HG03558 (cell line): ENCODE measurements at regions not wholly inside any gene's neighbourhood (a gene's known extent, or its start where the extent isn't known, plus 50 kb on each side); places are given as distances from the start of the nearest gene placed in this dataset.
"Not testable (repeated sequence)": the region's sequence is repeated elsewhere in the genome, so short reads cannot be mapped to it uniquely, and the experiment has no call there.

Experiments used
- ATAC-seq: cut with Tn5 transposase; IDR thresholded peaks from one replicate; pipeline ENCODE4 v1.9.1; 2021; ENCODE audit warnings: moderate number of reproducible peaks; ENCODE audit not compliant: unreplicated experiment; ENCODE audit errors: extremely low read depth

GRCh38 chr5:130652176-130652575, 512.9 kb downstream of the HINT1 start:
- ATAC-seq = no peak

DNA sequence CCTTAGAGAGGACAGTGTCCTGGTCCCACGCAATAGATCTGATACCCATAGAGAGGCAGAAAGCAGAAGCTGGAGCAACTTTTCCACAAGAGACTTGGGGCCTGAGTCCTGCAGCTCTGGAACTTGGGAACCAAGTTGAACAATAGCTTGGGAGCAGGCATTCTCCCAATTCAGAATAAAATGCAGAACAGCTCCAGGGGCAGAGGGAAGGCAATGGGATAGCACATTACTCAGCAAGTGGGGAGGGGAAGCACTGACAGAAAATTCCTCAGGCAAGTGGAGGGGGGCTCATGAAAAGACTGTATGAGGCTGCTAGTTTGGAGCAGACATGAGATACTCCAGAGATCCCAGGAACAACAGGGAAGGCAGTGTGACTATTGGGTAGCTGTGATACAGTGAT, 513.6 kb downstream of the HINT1 start:
- no peak for ATAC-seq

- no peak for ATAC-seq
Measured at GRCh38 chr5:130643321-130643720, 521.7 kb downstream of the HINT1 start.

DNA sequence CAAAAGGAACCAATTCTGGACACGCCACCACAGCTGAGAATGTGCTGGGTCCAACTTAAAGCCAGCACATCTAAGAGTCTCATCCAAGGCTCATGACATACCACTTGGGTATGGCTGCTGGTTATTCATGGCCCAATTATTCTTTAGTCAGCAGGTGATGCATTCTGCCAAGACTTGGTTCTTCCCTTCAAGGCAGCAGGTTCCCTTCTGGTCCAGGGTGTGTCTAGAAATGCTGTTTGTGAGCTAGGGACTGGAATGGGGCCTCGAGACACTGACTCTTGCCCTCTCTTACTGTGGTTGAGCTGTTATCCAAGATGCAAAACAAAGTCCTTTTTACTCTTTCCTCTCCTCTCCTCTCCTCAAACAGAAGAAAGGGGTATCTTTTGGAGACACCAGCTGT, 522.6 kb downstream of the HINT1 start:
- ATAC-seq = no peak

DNA sequence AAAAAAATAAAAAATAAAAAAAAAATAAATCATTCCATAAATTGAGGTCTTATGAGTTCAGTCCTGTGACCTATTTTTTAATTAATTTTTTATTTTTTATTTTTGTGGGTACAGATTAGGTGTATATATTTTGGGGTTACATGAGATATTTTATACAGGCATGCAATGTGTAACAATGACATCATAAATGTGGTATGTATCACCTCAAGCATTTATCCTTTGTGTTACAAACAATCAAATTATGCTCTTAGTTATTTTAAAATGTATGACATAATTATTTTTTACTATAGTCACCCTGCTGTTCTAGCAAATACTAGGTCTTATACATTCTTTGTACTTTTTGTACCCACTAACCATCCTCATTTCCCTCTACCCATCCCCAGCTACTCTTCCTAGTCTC, 537.9 kb downstream of the HINT1 start:
- no peak for ATAC-seq

GRCh38 chr5:130624805-130625204, 540.3 kb downstream of the HINT1 start:
- no peak for ATAC-seq

GRCh38 chr5:130616161-130616560, 548.9 kb downstream of the HINT1 start:
- ATAC-seq = no peak

DNA sequence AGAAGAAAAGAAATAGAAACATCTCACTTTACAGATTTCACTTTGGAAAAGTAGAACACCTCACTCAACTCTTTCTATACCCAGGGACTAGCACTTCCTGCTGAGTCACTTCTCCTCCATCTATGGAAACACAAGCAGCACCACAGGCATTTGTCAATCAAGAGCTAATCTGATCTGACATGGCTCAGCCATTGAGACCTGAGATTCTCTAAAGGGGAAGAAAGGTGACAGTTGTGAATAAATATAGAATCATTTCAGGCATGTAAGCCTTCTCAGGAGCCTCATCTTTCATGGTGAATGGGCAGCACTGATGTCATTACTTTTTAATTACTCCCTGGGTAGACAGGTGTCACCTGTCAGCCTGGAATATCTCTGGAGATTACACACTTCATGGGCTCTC, 559.8 kb downstream of the HINT1 start:
- ATAC-seq = no peak

DNA sequence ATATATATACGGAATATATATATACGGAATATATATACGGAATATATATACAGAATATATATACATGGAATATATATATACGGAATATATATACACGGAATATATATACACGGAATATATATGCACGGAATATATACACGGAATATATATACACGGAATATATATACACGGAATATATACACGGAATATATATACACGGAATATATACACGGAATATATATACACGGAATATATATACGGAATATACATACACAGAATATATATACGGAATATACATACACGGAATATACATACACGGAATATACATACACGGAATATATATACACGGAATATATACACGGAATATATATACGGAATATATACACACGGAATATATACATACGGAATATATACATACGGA, 568.4 kb downstream of the HINT1 start:
- not testable (repeated sequence) for ATAC-seq

DNA sequence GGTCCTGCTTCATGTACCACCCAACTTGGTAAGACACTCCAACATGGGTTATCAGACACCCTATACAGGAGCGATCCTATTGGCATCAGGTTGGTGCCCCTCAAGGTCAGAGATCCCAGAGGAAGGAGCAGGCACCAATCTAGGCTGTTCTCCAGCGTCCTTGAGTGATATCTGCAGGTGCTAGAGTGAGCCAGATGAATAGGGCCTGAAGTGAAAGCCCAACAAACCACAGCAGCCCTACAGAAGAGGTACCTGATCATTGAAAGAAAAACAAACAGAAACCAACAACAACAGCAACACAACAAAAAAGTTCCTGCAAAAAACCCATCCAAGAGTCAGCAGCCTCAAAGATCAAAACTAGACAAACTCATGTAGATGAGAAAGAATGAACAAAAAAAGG, 584.8 kb downstream of the HINT1 start:
- no peak for ATAC-seq

DNA sequence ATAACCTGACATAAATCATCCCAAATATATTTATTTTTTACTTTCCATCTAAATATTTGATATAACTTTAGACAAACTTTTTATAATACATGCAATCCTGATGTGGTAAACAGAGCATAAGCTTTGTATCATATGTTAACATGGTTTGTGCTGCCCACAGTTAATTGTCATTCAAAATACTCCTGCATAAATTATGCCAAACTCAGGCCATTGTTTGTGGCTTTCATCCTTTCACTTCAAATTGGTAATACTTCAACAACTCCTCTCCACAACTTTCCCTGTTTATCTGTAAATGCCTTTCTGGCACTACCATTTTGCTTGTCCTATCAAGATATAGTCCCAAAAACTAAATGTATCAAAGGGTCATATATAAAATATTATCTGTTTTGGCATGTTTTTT, 586.7 kb downstream of the HINT1 start:
- ATAC-seq = no peak

DNA sequence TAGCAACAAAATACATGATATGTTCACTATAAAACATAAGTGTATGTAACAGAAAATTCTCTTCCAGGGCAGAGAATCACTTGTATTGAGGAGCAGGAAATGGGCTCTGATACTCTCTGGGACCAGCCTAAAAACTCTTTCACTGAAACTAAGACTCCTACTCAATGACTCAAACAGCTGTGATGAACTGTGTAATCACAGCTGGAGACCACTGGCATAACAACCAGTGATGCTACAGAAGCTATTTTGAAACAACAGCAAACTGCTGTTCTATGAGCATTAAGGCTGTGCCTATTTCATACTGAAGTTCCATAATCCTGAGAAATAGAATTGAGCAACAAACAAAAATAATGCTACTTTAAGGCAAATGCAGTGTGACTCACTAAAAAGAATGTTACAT, 594.0 kb downstream of the HINT1 start:
- ATAC-seq = no peak

DNA sequence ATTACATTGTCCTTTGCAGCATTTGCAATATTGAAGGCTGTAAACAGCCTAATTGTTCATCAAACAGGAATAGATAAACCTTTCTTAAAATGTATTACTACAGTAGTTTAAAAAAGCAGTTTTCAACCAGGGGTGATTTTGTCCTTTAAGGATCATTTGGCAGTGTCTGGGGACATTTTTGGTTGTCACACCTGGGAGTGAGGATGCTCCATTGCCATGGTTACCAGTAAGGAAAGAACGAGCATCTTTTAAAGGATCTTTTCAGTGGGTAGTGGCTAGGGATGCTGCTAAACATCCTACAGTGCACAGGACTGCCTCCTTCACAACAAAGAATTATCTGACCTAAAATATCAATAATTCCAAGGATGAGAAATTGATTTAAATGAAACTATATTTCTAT, 596.3 kb downstream of the HINT1 start:
- ATAC-seq = no peak

- ATAC-seq = no peak
Measured at GRCh38 chr5:130555429-130555828, 609.6 kb downstream of the HINT1 start.

DNA sequence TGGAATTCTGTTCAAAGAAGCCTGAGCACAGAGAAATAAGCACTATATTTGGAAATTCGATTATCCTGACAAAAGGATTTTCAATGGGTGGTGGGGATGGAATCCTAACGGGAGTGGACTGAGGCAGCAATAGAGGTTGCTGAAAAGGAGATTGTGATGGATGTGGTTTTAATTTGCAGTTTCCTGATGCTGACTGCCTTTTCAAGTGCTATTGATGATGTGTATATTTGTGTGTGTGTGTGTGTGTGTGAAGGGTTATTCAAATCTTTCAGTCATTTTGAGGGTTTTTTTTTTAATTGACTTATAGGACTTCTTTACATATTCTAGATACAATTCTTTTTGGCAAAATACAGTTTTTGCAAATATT, 614.5 kb downstream of the HINT1 start:
- ATAC-seq = no peak

DNA sequence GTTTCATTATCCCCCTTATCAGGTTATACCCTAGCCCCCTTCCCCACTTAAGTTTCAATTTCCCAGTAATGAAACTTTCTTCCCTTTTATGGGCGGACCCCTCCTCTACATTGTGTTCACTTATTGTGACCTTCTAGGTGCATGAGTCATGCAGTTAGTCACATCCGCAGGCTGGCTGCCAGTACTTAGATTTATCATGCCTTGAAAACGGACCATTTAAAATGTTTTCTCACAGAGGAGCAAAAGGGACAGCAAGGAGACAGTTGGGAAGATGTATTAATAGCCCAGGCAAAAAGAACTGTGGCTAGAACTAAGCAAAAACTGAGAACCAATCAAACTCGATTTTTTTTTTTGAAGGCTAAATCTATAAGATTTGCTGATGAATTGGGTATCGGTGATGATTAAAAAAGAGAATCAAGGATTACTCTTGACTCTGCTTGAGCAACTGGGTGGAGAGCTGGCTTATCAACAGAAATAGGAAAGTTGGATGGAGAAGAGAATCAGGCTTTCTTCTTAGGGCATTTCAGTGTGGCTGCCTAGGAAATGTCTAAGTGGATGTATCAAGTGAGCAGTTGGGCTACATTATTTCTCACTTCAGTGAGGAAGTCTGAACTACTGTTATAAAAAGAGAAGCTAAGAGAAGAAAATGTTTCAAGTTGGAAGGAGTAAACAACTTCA, 615.0 kb downstream of the HINT1 start:
- no peak for ATAC-seq

DNA sequence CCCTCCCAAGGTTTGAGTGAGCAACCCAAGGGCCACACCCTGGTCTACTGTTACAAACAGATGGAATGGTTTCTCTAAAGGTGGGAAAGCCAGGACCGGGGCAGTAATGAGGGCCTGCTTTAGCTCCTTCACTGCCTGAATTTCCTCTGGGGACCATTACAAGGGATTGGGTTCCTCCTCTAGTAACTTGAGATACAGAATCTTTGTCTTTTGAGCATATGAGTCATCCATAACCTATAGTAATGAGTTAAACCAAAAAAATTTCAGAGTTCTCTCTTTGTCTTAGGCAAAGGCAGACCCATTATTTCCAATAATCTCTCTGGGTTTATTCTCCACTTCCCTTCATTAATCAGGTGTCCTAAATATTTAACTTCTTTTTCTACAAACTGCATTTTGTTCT, 618.8 kb downstream of the HINT1 start:
- ATAC-seq = no peak

DNA sequence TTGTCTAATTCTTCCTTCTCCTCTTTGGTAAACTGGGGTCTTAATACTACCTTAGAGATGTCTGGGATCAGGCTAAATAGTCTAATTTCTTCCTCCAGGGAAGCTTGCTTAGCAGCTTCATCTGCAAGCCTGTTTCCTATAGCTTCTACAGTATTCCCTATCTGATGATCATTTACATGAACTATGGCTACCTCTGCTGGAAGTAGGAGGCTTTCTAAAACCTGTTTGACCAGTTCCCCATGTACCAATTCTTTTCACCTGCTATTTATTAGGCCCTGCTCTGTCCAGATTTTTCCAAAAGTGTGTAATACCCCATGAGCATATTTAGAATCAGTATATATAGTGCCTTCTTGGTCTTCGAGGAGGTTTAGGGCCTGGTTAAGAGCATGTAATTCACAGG, 619.8 kb downstream of the HINT1 start:
- ATAC-seq = no peak

DNA sequence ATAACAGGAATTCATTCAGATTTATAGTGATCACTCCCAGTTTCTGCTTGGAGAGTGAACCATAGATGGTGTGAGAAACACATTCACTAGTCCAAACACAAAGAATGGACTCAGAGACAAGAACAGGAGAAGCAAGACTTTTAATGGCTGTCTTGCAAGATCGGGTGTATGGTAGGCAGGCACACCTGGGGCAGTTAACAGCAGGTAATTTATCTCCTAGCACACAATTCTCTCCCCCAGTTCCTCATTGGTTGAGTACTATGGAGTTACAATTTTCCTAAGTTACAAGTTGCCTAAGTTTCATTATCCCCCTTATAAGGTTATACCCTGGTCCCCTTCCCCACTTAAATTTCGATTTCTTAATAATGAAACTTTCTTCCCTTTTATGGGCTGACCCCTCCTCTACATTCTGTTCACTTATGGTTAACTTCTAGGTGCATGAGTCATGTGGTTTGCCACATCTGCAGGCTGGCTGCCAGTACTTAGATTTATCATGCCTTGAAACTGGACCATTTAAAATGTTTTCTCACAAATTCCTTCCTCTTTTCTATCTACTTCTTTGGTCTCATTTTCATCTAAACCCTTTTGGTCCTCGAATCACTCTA, 623.3 kb downstream of the HINT1 start:
- ATAC-seq = no peak

- ATAC-seq = no peak
Measured at GRCh38 chr5:130536691-130537090, 628.4 kb downstream of the HINT1 start.

- no peak for ATAC-seq
Measured at GRCh38 chr5:130532786-130533185, 628.5 kb downstream of the CHSY3 start.
